GM23338 (cell line): ENCODE measurements at regions not wholly inside any gene's neighbourhood (a gene's known extent, or its start where the extent isn't known, plus 50 kb on each side); places are given as distances from the start of the nearest gene placed in this dataset.

Source experiments
- CTCF ChIP-seq, 2 experiments: fragments of 200-600 bp in 1 of 2; sonication (generic) in 1 of 2; conservative IDR thresholded peaks; 2 replicates each; pipeline versions ENCODE4 v1.5.1 to v1.6.1; 2016 to 2017; ENCODE audit warnings: antibody characterized with exemption in 2 of 2, low read depth in 2 of 2, mild to moderate bottlenecking in 2 of 2, moderate library complexity in 1 of 2
- EZH2 ChIP-seq: fragments of 200-600 bp; sonication (generic); IDR thresholded peaks from one replicate; pipeline ENCODE4 v1.8.0; 2017; ENCODE audit warnings: antibody characterized with exemption, mild to moderate bottlenecking, low read depth; ENCODE audit not compliant: unreplicated experiment
- REST ChIP-seq: IDR thresholded peaks from one replicate; pipeline ENCODE4 v1.6.1; 2018; ENCODE audit warnings: antibody characterized with exemption; ENCODE audit not compliant: unreplicated experiment

- TF ChIP-seq EZH2, result no peak
- TF ChIP-seq CTCF (conservative IDR thresholded peaks at IDR 0.05; ENCODE audit: low read depth in 2 of 2), result no peak
- no peak for TF ChIP-seq REST
Measured at GRCh38 chr14:97420211-97420610, 623.0 kb downstream of the VRK1 start.
